TTC549 (cell line): ENCODE measurements at regions not wholly inside any gene's neighbourhood (a gene's known extent, or its start where the extent isn't known, plus 50 kb on each side); places are given as distances from the start of the nearest gene placed in this dataset.

Experiments
- FAIRE-seq: peaks from 2 replicates; lab custom pipeline; 2012; peaks lifted over from hg19 to GRCh38; lab: Jason Lieb, UNC

DNA sequence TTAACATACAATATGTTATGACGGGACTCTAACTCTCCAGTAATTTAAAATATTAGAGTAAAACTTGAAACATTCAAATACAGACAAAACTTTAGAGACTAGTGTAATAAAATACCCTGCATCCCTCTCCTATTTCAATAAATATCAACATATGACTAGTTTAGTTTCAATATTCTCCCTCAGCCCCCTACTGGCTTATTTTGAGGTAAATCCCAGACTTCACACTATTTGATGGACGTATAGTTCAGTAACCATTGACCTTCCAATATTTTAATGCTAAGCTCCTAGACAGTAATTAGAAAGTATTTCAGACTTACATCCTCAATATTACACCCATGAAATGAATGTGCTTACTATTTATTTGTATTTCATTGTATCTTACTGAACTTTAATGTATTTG lies 180.7 kb upstream of the STARD13 start:
- no peak for FAIRE-seq

DNA sequence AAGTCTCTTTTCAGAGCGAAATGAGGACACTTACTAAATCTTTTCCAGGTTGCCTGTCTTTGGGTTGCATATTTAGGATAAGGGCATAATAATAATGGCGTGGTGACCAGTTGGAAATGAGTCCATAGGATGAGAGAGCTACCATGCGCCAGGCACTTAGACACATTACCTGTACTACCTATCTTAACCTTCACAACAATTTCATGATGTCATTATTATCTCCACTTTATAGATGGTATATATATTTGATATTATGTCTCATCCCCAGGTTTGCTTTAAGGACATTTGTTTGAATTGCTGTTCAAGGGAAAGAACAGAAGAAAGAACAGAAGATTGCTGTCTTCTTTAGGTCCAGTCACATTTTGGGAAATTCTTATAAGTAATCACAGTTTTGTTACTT lies 182.0 kb upstream of the STARD13 start:
- FAIRE-seq: no peak

GRCh38 chr13:33471204-33471603 lies 185.6 kb upstream of the STARD13 start:
- FAIRE-seq: no peak

DNA sequence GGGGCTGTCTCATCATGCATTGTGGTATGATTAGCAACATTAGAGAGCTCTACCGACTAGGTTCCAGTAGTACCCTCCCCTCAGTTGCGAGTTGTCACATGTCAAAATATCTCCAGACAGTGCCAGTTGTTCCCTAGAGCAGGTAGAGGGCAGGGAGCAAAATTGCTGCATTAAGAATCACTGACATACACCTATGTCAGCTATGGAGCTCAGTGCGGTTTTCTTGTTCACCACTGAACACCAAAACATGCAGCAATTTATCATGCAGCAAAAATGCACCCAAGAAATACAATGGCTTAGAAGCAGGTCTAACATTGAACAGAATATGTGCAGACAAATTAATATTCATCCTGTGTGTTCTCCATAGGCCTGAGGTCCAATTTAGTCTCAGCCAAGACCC lies 186.9 kb upstream of the STARD13 start:
- FAIRE-seq: no peak

GRCh38 chr13:33479105-33479504 lies 193.6 kb upstream of the STARD13 start:
- no peak for FAIRE-seq

GRCh38 chr13:33480561-33480960 lies 195.0 kb upstream of the STARD13 start:
- FAIRE-seq: no peak

DNA sequence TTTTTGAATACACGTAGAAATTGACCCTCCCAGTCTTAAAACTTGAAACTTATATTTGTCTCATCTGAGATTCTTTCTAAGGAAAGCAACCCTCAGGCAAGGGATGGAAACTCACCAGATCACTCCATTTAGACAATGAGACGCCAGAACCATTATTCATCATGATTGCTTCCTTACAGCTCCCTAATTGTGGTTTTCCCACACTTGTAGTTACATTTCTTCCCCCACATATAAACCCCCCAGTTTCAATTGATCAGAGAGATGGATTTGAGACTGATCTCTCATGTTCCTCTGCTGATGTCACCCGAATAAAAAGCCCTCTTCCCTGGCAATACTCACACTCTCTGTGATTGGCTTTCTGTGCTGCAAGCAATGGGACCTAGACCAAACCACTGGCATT lies 197.9 kb upstream of the STARD13 start:
- no peak for FAIRE-seq

- no peak for FAIRE-seq
These were observed 199.7 kb upstream of the STARD13 start for GRCh38 chr13:33485247-33485646.

DNA sequence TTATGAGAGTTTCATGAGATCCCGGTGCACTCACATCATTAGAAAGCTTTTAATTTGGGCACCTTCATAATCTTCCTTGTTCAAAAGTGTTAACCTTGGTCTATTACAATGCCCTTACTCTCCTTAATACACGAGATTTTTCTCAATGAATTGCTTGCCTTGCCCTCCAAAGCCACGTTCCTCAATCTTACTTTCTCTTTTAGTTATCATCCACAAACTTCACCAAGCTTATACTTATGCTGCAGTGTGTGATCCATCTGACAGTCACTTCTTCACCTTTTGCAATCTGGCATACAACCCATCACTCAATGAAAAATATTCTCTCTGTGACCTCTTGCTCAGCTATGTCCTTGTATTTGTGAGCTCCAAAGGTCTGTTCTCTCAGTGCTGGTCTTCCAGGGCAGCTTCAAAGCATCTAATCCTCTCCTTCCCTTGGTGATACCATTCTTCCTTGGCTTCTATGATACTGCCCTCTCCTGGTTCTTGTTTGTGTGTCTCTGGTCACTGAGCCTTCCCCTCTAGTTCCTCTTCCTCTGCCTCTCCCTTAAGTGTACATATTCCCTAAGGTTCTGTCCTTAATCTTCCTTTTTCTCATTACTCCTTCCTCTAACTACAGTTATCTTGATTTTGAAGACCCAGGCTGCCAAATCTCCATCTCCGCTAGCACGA lies 202.2 kb upstream of the STARD13 start:
- FAIRE-seq: no peak

DNA sequence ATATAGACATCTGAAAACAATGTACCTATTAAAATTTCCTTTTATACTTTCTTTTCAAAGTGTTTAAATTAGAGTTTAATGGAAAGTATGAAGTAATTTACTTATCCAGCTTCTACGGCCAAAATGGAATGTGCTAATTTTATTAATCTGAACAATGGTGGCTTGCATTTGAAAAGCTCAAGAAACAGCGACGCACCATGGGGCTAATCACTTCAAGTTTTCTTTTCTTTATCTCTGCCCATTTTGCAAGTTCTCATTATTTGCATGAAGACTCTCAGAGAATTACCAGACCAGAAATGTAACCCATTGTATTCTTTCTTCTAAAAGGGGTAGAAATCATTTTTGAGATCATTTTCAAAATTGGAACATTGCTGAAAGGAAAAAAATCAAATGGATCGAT lies 204.0 kb upstream of the STARD13 start:
- no peak for FAIRE-seq

DNA sequence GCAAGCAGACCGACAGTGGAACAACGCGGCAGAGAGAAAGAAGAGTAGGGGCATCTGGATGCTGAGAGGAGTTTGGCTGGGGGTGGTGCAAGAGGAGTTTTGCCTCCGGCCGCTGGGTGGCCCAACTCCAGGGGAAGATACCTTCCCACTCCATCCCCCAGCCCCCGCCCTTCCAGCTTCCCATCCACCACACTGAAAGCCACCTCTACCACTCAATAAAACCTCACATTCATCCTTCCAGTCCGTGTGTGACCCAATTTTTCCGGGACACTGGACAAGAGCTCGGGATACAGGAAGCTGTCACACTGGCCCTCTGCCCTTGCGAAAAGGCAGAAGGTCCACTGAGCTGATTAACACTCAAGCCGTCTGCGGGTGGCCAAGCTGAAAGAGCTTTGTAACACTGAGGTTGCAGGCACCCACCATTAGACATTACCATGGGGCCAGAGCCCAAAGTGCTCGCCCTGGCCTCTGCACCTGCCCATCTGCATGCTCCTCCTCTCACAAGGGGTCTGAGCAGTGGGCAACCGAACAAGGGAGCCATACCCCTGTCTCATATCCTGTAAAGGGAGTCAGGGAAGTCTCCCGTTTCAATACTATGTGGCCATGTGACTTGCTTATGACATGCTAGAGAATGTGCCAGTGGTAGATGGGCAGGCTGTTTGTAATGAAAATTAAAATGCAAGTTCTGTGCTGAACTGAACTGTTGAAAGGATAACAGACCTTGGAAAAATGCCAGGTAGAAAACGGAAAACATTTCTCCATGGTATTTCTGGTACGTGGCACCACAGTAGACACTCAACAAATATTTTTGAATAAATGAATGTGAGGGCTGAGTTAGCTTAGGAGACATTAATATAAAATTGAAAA lies 205.1 kb upstream of the STARD13 start:
- FAIRE-seq: no peak

GRCh38 chr13:33493672-33494365 lies 208.3 kb upstream of the STARD13 start:
- no peak for FAIRE-seq

- FAIRE-seq: no peak
These were observed 209.1 kb upstream of the STARD13 start for GRCh38 chr13:33494596-33495204.

- FAIRE-seq: no peak
These were observed 210.8 kb upstream of the STARD13 start for GRCh38 chr13:33496336-33496735.

- no peak for FAIRE-seq
These were observed 211.7 kb upstream of the STARD13 start for GRCh38 chr13:33497146-33497845.

DNA sequence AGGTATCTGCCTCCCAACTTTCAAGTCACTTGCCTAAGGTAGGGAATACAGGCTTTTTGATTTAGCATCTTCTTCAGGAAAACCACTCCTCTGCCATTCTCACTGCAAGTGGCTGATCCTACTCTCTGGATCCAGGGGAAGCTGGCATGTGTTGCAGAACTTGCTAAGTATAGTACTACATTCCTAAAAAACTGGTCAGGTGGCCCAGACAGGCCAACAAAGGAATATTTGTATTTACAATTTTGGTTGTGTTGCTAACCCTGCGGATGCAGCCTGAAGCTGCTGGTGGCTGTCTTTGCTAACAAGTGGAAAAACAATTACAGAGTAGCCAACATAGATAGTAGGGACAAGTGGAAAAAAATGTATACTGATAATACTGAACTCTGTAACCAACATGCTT lies 222.5 kb upstream of the STARD13 start:
- no peak for FAIRE-seq

- FAIRE-seq: no peak
These were observed 224.2 kb upstream of the STARD13 start for GRCh38 chr13:33509642-33510229.

DNA sequence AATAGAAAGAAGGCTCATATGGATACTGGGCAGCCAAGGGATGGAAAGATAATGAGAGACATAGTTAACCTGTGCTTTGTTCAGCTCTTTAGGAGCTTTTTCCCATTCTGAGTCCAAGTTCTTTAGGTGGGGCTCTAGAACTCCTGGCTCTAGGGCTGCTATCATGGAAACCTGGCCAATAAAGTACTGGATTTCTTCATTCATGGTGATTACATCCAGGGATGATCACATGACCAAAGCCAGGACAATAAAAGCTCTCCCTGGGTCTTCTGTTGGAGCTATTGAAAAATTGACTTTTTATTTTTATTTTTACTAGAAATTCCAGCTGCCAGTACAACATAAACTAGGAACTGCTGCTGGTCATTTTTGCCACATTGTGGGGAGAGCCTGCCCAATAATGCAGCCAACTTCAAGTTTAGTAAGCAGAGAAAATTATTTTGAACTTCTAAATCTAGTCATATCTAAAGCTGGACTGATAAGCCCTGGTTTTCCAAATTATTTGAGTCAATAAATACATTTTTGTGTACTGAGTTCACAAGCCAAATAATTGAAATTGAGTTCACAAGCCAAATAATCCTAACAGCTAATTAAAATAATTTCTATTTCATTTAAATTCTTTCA lies 224.9 kb upstream of the STARD13 start:
- no peak for FAIRE-seq

DNA sequence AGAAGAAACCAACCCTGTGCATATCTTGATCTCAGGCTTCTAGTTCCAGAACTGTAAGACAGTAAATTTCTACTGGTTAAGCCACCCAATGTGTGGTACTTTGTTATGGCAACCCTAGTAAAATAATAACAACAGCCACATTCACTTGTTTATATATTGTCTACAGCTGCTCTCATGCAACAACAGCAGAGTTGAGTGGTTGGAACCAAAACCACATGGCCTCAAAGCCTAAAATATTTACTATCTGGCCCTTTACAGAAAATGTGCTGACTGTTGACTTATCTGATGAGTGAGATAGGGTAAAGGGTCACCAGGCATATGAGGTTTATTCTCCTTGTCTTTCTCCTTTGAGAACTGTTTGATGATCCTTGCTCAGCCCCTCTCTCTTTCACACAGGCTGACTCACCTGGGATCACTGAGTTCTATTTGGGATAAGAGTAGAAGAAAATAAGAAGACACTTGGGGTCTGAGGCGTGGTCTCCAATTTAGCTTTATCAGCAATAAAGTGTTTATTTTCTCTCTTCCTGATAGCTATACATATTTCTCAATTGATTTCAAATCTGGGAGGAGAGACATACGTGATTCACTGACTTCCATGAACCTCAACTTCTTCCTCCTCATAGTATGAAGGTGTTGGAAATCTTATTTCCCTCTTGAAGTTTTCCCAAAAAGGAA lies 227.5 kb upstream of the STARD13 start:
- FAIRE-seq: no peak

DNA sequence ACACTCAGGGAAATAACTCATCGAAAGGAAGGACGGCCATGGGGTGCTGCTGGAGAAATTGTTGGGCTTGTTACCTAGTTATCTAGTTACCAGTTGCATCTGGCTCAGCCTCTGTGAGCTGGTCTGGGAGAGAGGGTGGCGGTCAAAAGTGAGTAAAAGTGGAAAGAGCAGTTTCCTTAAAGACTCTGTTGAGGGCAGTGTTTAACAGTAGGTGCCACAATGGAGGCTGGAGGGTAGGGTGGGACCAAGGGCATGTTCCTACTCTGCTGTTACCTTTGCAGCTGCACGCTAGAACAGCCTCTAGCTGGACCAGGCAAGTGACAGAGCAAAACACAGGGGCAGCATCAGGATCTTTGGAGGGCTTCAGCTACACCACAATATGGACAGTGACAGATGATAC lies 228.8 kb upstream of the STARD13 start:
- FAIRE-seq: no peak

DNA sequence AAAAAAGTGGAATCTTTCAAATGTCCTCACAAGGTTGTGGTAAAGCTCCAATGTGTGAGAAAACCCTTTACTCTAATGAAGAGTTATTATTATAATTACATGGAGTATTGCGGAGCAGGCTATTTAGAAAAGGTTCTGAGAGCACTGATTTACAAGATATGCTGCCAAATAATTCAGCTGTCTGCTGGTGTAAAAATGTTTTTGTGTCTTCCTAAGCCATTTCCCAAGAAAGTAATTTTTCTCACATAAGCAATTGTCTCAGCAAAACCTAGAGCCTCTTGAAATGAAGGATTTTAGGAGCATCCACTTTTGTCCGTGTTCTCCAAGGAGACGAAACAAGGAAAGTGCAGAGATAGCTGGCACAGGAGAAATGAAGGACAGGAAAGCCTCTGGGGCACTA lies 229.6 kb upstream of the STARD13 start:
- no peak for FAIRE-seq
